ENCODE measurements at regions not wholly inside any gene's neighbourhood (a gene's known extent, or its start where the extent isn't known, plus 50 kb on each side); places are given as distances from the start of the nearest gene placed in this dataset.

- no peak for TF ChIP-seq POLR2AphosphoS5 (IDR thresholded peaks at IDR 0.05; ENCODE audit: low read depth, low read length)
- no peak for TF ChIP-seq POLR2A (IDR thresholded peaks at IDR 0.05; ENCODE audit: low read depth, low read length)
- no peak for TF ChIP-seq PAX5 (IDR thresholded peaks at IDR 0.05; ENCODE audit: insufficient read depth, low read length, severe bottlenecking)
- no peak for TF ChIP-seq POU2F2 (IDR thresholded peaks at IDR 0.05; ENCODE audit: low read depth, low read length)
These were observed 318.7 kb upstream of the SEMA6D start for GRCh38 chr15:47398594-47398993.
